ENCODE measurements at regions not wholly inside any gene's neighbourhood (a gene's known extent, or its start where the extent isn't known, plus 50 kb on each side); places are given as distances from the start of the nearest gene placed in this dataset.
"Not testable (repeated sequence)": the region's sequence is repeated elsewhere in the genome, so short reads cannot be mapped to it uniquely, and the experiment has no call there.

DNA sequence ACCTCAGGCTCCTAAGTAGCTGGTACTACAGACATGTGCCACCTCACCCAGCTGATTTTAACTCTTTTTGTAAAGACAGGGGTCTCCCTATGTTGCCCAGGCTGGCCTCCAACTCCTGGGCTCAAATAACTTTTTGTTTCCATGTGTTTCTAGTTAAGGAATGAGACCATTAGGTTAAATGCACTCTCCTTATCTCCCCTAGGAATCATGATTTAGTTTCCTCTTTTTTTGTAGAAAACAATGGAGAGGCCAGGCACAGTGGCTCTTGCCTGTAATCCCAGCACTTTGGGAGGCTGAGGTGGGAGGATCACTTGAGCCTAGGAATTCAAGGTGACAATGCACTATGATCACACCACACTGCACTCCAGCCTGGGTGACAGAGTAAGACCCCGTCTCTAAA is 198.8 kb upstream of the C2CD4B start:
- DNase-seq (ENCODE audit: low read depth in 3 of 3, low spot score in 1 of 3), result no peak

GRCh38 chr15:62365795-62366442 is 200.8 kb upstream of the C2CD4B start:
- no peak for DNase-seq (ENCODE audit: low read depth in 3 of 3, low spot score in 1 of 3)

DNA sequence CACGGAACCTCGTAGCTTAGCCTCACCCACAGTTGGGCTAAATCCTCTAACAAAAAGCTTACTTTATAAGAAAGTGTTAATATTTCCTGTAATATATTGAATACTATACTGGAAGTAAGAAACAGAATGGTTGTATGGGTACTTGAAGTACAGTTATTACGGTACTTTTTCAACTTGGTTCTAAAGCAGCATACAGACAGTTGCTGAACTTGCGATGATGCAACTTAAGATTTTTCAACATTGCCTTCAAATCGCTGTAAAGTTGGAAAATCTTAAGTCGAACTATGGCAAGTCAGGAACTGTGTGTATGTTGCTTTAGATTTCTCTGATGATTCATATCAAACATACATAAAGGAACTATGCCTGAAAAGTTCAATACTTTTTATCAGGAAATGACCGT is 204.4 kb upstream of the C2CD4B start:
- DNase-seq (ENCODE audit: low read depth in 3 of 3, low spot score in 1 of 3), result no peak

DNA sequence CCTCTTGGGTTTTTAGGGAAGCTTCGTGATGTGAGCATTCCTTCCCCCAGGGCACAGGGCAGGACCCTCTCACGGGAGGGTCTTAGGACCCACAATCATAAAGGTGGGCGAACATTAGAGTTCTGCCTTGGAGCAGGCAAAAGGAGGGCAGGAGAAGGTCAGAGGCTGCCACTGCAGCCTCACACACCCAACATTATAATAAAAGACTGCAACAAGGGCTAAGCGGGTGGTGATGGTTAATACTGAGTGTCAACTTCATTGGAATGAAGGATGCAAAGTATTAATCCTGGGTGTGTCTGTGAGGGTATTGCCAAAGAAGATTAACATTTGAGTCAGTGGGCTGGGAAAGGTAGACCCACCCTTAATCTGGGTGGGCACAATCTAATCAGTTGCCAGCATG is 206.6 kb upstream of the C2CD4B start:
- not testable (repeated sequence) for DNase-seq (ENCODE audit: low read depth in 3 of 3, low spot score in 1 of 3)

DNA sequence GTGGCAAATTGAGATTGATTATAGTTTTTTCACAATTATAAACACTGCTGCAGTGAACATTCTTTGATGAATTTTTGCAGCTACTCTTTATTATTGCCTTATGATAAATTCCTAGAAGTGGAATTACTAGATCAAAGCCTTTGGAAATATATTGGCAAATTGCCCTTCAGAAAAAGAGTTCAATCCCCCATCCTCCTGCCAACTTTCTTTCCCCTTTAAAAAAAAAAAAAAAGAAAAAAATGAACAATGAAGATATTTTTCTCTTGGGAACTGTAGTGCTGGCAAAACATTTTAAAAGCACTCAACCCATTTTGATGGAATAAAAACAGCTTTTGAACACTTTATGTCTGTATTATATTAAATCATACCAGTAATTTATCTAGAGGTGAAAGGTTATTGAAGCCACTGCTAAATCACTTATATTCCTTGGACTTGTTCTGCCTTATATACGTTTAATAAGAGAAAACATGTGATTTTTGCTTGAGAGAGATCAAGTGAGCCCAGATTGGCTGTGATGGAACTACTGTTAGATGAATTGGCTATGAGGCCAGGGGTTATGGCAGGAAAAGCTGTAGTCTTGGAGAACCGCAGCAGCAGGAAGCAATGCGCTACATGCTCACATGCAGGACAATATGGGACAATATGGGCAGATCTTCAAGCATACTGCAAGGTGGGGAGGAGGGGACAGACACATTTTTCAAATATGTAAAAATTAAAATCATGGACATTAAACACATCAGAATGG is 212.8 kb upstream of the C2CD4B start:
- DNase-seq (ENCODE audit: low read depth in 3 of 3, low spot score in 1 of 3), result no peak

DNA sequence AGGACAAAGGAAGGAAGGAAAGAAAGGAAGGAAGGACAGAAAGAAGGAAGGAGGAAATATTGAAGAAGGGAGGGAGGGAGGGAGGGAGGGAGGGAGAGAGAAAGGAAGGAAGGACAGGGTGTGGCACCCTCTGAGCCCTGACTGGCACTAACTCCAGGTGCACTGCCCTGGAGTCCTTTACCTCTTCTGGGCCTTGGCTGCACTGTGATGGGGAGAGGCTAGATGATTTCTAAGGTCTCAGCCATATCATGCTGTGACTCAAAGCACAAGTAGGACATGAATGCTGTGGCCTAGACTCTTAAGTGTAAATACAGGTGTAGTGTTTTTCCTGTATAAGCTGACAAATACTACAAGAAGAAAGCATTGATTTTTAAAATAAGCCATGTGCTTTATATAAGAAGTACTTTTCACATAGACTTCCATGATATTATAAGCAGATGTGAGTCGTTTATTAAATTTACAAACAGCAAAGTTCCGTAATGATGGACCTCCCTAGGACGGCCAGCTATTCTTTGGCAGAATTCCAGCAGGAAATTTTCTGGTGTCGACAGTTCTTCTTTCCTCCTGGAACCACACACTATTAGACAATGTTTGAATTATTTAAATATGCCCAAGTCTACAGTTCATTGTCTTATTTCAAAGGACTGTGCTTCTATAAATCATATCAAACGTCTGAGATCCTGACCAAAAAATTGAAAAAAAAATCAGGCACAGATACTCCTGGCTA is 213.8 kb upstream of the C2CD4B start:
- DNase-seq (ENCODE audit: low read depth in 3 of 3, low spot score in 1 of 3), result no peak

- DNase-seq (ENCODE audit: low read depth in 3 of 3, low spot score in 1 of 3), result no peak
Measured at GRCh38 chr15:62380011-62380410, 214.9 kb upstream of the C2CD4B start.

DNA sequence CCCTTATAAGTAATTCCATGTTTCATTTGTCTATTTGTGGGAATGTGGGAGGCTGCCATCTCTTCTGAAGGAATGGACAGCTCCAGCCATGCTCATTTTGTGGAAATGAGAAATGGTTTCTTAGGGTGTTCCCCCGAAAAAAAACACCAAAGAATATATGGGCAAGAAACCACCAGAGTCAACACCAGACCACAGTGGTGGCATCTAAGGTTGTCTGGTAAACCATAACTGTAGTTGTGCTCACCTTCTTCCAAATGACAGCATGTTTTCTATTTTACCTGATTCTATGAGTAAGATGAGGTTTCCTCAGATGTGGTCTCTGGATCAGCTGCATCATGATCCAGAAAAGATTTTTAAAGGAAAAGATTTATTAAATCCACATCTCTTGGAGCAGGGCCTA is 217.0 kb upstream of the C2CD4B start:
- no peak for DNase-seq (ENCODE audit: low read depth in 3 of 3, low spot score in 1 of 3)

DNA sequence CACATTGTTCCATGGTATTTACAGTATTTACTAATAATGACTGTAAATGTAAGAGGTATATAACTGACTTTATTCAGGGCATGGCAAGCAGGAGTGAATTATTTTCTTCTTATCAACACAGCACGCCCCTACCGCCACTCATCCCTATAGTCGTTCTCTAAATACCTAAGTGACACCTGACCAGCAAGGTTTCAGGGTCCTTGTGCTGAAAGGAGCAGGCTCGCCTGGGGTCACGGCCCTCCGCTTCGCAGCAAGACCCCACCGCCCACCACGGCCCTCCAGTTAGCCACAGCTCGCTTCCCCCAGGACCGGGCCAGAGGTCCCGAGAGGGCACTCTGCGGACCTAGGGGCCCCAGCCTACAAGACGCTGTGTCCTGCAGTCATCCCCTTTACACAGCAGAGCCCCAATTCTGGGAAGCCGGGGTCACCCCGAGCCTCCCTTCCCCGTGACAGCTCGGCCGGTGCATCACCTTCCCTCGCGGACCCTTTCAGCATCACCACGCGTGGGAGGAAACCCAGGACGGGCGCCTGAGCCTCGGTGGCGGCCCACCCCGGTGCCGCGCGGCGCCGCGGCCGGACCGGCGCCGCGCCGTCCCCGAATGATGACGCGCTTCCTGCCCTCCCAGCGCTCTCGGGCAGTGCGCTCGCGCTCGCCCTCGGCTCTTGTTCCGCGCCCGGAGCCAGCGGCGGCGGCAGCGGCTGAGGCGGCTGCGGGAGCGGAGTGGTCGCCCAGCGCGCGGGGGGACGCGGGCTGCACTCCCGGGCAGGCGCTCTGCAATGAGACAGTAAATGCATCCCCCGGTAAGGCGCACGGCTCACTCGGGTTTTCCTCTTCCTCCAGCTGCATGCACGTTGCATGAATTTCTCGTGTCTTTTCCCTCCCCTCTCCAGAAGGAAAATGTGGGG is 225.1 kb upstream of the C2CD4B start, which contains the start of gene TLN2:
Gene TLN2, plus strand, starts transcription at position 666 of the 906 bp plus-strand sequence.
- DNase-seq (ENCODE audit: low read depth in 3 of 3, low spot score in 1 of 3), result peak in 1 of 3 donors; percentile 57

- peak in 1 of 3 donors; percentile 11 for DNase-seq (ENCODE audit: low read depth in 3 of 3, low spot score in 1 of 3)
Measured at GRCh38 chr15:62390791-62391640, 225.9 kb upstream of the C2CD4B start.

GRCh38 chr15:62391641-62392262 is 226.7 kb upstream of the C2CD4B start:
- peak in 1 of 3 donors; percentile 21 for DNase-seq (ENCODE audit: low read depth in 3 of 3, low spot score in 1 of 3)

GRCh38 chr15:62392376-62392775 is 227.3 kb upstream of the C2CD4B start:
- no peak for DNase-seq (ENCODE audit: low read depth in 3 of 3, low spot score in 1 of 3)

DNA sequence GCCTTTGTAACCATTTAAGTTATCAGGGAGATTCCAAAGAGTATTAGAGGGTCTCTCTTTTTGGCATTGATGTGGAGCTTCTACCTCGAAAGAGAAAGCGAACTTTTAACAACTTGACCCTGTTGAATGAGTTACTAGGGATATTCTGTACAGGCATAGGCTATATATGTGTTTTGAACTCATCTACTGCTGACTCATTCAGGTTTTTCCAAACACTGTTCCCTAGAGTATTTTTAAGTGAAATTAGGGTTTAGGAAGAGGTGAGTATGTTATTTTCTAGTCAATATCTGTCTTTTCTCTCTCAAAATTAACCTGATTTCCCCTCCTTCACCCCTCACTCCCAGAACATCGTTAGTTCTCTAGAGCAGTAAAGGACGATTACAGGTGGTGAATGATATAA is 228.1 kb upstream of the C2CD4B start:
- no peak for DNase-seq (ENCODE audit: low read depth in 3 of 3, low spot score in 1 of 3)

- no peak for DNase-seq (ENCODE audit: low read depth in 3 of 3, low spot score in 1 of 3)
Measured at GRCh38 chr15:62394079-62394478, 229.0 kb upstream of the C2CD4B start.

DNA sequence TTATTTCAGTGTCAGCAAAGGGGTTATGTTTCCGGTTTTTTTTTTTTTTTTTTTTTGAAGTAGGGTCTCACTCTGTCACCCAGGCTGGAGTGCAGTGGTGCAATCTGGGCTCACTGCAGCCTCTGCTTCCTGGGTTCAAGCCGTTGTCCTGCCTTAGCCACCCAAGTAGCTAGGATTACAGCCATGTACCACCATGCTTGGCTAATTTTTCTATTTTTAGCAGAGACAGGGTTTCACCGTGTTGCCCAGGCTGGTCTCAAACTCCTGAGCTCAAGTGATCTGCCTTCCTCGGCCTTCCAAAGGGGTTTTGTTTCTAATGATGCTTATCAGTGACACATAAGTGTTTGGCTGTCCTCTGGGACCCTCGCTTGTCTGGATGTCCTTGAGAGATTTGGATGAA is 235.7 kb upstream of the C2CD4B start:
- no peak for DNase-seq (ENCODE audit: low read depth in 3 of 3, low spot score in 1 of 3)

- DNase-seq (ENCODE audit: low read depth in 3 of 3, low spot score in 1 of 3), result no peak
Measured at GRCh38 chr15:62402687-62403086, 237.6 kb upstream of the C2CD4B start.

GRCh38 chr15:62403164-62403809 is 238.2 kb upstream of the C2CD4B start:
- DNase-seq (ENCODE audit: low read depth in 3 of 3, low spot score in 1 of 3), result no peak

DNA sequence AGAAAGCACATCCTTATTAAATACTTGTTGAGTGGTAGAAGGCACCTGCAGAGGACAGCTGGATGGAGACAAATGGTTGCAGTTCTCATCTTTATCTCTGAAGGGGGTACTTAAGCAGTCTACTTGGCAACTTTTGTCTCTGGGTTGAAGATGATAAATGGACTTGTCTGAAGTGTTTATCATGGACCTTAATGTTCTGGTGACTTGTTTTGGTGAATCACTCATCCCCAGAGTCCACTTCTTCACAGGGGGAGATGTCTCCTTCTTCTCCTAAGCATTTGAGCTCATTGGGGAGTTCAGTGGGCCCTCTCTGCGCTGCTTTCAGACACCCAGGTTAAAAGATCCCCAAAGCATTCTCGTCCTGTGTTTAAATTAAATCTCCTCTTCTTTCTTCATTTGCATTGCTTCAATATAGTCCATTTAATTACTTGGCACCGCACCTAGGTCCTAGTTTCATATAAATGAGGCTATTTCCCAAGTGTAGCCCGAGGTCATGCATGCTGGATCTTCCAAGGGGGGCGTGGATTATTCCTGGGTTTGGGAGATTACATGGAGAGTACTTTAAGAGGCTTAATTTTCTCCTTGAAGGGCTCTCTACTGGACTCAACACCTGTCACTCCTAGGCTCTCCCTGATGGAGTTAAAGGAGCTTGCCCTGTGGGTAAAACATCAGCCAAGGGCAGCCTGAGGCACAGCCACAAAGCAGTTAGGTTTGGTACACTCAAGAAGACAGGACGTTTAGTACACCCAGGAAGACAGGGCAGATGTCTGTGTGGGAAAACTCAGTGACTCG is 239.3 kb upstream of the C2CD4B start:
- no peak for DNase-seq (ENCODE audit: low read depth in 3 of 3, low spot score in 1 of 3)

Data from stimulated activated CD4-positive, alpha-beta T cell treated with anti-CD3 and anti-CD28 coated beads, TNF-alpha, amount 100 ng/mL, for 1 hour (primary cell).